WTC11 (cell line): ENCODE measurements at regions not wholly inside any gene's neighbourhood (a gene's known extent, or its start where the extent isn't known, plus 50 kb on each side); places are given as distances from the start of the nearest gene placed in this dataset.

ENCODE experiments used
- ATAC-seq: fragments of 200-7000 bp; cut with Tn5 transposase; 2 replicates; pipeline ENCODE4 v1.10.0; 2021; ENCODE audit warnings: mild to moderate bottlenecking, moderate library complexity
- CTCF ChIA-PET: fragments of 300-600 bp; sonication (Branson Sonifier 250); formaldehyde crosslinking; loops from one replicate; lab custom pipeline; 2021; ENCODE audit warnings: antibody characterized with exemption; lab: Charles Lee
- POLR2A ChIA-PET: fragments of 350-600 bp; sonication (Branson Sonifier 250); formaldehyde crosslinking; loops from one replicate; lab custom pipeline; 2021; ENCODE audit warnings: antibody characterized with exemption; lab: Charles Lee
- DNase-seq: peaks from one replicate; pipeline ENCODE4 v3.0.0; 2021; ENCODE audit warnings: low spot score
- H3K27ac Mint-ChIP-seq: 2 replicates; pipeline ENCODE4 v1.8.0; 2021; ENCODE audit warnings: mixed read lengths
- H3K27me3 Mint-ChIP-seq: 2 replicates; pipeline ENCODE4 v1.8.0; 2021; ENCODE audit warnings: low read depth, mild to moderate bottlenecking, moderate library complexity, mixed read lengths
- H3K36me3 Mint-ChIP-seq: 2 replicates; pipeline ENCODE4 v1.8.0; 2021; ENCODE audit warnings: mixed read lengths
- H3K4me1 Mint-ChIP-seq: 2 replicates; pipeline ENCODE4 v1.8.0; 2022; ENCODE audit warnings: mixed read lengths
- H3K4me3 Mint-ChIP-seq: 2 replicates; pipeline ENCODE4 v1.8.0; 2021; ENCODE audit warnings: mild to moderate bottlenecking, moderate library complexity, mixed read lengths
- H3K9me3 Mint-ChIP-seq: 2 replicates; pipeline ENCODE4 v1.8.0; 2021; ENCODE audit warnings: mixed read lengths
- ATF1 ChIP-seq: sonication (generic); formaldehyde crosslinking; IDR thresholded peaks from 2 replicates; pipeline ENCODE4 v1.8.1; 2023; ENCODE audit warnings: mild to moderate bottlenecking, moderate library complexity, missing genetic modification reagents
- ATF2 ChIP-seq: sonication (generic); formaldehyde crosslinking; IDR thresholded peaks from 2 replicates; pipeline ENCODE4 v1.8.1; 2022; ENCODE audit warnings: low read depth, missing genetic modification reagents, borderline replicate concordance
- ATF6 ChIP-seq: sonication (generic); formaldehyde crosslinking; IDR thresholded peaks from 2 replicates; pipeline ENCODE4 v1.8.1; 2023; ENCODE audit warnings: mild to moderate bottlenecking, missing genetic modification reagents
- CREB1 ChIP-seq: sonication (generic); formaldehyde crosslinking; IDR thresholded peaks from 2 replicates; pipeline ENCODE4 v1.8.0; 2023; ENCODE audit warnings: mild to moderate bottlenecking, missing genetic modification reagents
- CREM ChIP-seq: sonication (generic); formaldehyde crosslinking; IDR thresholded peaks from 2 replicates; pipeline ENCODE4 v1.8.1; 2022; ENCODE audit warnings: mild to moderate bottlenecking, missing genetic modification reagents, moderate library complexity
- FOXP1 ChIP-seq: sonication (generic); formaldehyde crosslinking; IDR thresholded peaks from 2 replicates; pipeline ENCODE4 v1.8.0; 2022; ENCODE audit warnings: missing genetic modification reagents, mild to moderate bottlenecking, moderate library complexity, borderline replicate concordance
- IRF2 ChIP-seq: sonication (generic); formaldehyde crosslinking; IDR thresholded peaks from 2 replicates; pipeline ENCODE4 v1.8.0; 2022; ENCODE audit warnings: low read depth, missing genetic modification reagents, borderline replicate concordance
- JAZF1 ChIP-seq: fragments of 250-450 bp; sonication (Bioruptor Pico); IDR thresholded peaks from 2 replicates; pipeline ENCODE4 v1.9.0; 2021; ENCODE audit warnings: moderate library complexity, mild to moderate bottlenecking, inconsistent platforms
- JUN ChIP-seq: sonication (generic); formaldehyde crosslinking; IDR thresholded peaks from 2 replicates; pipeline ENCODE4 v1.8.0; 2023; ENCODE audit warnings: mild to moderate bottlenecking, missing genetic modification reagents
- PRDM15 ChIP-seq: sonication (generic); formaldehyde crosslinking; IDR thresholded peaks from 2 replicates; pipeline ENCODE4 v1.8.0; 2022; ENCODE audit warnings: missing genetic modification reagents
- PREB ChIP-seq: sonication (generic); formaldehyde crosslinking; IDR thresholded peaks from 2 replicates; pipeline ENCODE4 v1.8.1; 2022; ENCODE audit warnings: mild to moderate bottlenecking, missing genetic modification reagents, moderate library complexity, borderline replicate concordance
- PRRX2 ChIP-seq: fragments of 250-450 bp; sonication (Bioruptor Pico); IDR thresholded peaks from 2 replicates; pipeline ENCODE4 v1.8.0; 2021; ENCODE audit warnings: mild to moderate bottlenecking
- RELA ChIP-seq: sonication (generic); formaldehyde crosslinking; IDR thresholded peaks from 2 replicates; pipeline ENCODE4 v1.8.1; 2022; ENCODE audit warnings: missing genetic modification reagents, mild to moderate bottlenecking, borderline replicate concordance
- RORB ChIP-seq: fragments of 250-450 bp; sonication (Bioruptor Pico); IDR thresholded peaks from 2 replicates; pipeline ENCODE4 v1.9.0; 2021; ENCODE audit warnings: mild to moderate bottlenecking
- TEAD1 ChIP-seq: sonication (generic); formaldehyde crosslinking; IDR thresholded peaks from 2 replicates; pipeline ENCODE4 v1.8.0; 2022; ENCODE audit warnings: mild to moderate bottlenecking, missing genetic modification reagents
- TEAD4 ChIP-seq: sonication (generic); formaldehyde crosslinking; IDR thresholded peaks from 2 replicates; pipeline ENCODE4 v1.8.0; 2022; ENCODE audit warnings: mild to moderate bottlenecking, missing genetic modification reagents
- ZNF138 ChIP-seq: sonication (generic); formaldehyde crosslinking; conservative IDR thresholded peaks from 2 replicates; pipeline ENCODE4 v1.8.1; 2022; ENCODE audit warnings: mild to moderate bottlenecking, moderate library complexity, missing genetic modification reagents
- TF ChIP-seq, protein P1 (sequence below): sonication (generic); formaldehyde crosslinking; IDR thresholded peaks from 2 replicates; pipeline ENCODE4 v1.8.1; 2022; ENCODE audit warnings: low read depth, mild to moderate bottlenecking, moderate library complexity, missing genetic modification reagents, borderline replicate concordance
- TF ChIP-seq, protein P2 (sequence below): sonication (generic); formaldehyde crosslinking; IDR thresholded peaks from 2 replicates; pipeline ENCODE4 v1.8.0; 2022; ENCODE audit warnings: mild to moderate bottlenecking, missing genetic modification reagents

DNA sequence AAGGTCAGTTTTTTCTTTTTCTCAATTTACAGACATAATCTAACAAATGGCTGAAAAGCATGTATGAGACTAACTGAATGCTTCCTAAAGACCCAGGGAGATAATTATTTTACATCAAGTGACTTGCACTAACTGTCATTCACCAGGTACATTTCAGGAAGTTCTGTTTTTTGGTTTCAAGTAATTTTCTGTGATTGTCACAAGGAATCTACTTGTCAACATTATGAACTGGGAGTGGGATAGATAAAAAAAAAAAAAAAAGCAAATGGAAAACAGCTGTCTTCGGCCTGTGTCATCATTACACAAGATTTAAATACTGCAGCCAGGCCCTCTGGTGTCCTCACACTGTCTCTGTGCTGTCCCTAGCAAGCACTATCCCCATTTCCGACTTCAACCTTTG, 379.0 kb upstream of the HTR1E start:
- no peak overlapping the region for H3K27ac Mint-ChIP-seq
- peaks cover 7% of the 10 kb centered on the region for H3K9me3 Mint-ChIP-seq
- no peaks in the 10 kb centered on the region for H3K27me3 Mint-ChIP-seq
- H3K4me3 Mint-ChIP-seq, result no peak overlapping the region
- H3K36me3 Mint-ChIP-seq, result peaks cover 4% of the 10 kb centered on the region
- no peaks in the 10 kb centered on the region for H3K4me1 Mint-ChIP-seq
- ChIA-PET POLR2A (no interaction called here), CTCF (no interaction called here)
- no peak for ATAC-seq
- DNase-seq, result no peak
- TF ChIP-seq CREM (CRISPR knock-in tag) (no peak), RELA (CRISPR knock-in tag) (no peak), PREB (CRISPR knock-in tag) (no peak), PRRX2 (no peak), CREB1 (CRISPR knock-in tag) (no peak), RORB (no peak), ATF2 (no peak), JAZF1 (CRISPR knock-in tag) (no peak), ZNF138 (CRISPR knock-in tag) (no peak), FOXP1 (CRISPR knock-in tag) (no peak), IRF2 (no peak), PRDM15 (CRISPR knock-in tag) (no peak), JUN (no peak), TEAD4 (CRISPR knock-in tag) (no peak), ATF1 (CRISPR knock-in tag) (no peak), TEAD1 (CRISPR knock-in tag) (no peak), ATF6 (CRISPR knock-in tag) (no peak)
- TF ChIP-seq, protein P1, sequence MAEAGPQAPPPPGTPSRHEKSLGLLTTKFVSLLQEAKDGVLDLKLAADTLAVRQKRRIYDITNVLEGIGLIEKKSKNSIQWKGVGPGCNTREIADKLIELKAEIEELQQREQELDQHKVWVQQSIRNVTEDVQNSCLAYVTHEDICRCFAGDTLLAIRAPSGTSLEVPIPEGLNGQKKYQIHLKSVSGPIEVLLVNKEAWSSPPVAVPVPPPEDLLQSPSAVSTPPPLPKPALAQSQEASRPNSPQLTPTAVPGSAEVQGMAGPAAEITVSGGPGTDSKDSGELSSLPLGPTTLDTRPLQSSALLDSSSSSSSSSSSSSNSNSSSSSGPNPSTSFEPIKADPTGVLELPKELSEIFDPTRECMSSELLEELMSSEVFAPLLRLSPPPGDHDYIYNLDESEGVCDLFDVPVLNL (CRISPR knock-in tag), result no peak
- TF ChIP-seq, protein P2, sequence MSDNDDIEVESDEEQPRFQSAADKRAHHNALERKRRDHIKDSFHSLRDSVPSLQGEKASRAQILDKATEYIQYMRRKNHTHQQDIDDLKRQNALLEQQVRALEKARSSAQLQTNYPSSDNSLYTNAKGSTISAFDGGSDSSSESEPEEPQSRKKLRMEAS (CRISPR knock-in tag), result no peak
